ENCODE measurements at regions not wholly inside any gene's neighbourhood (a gene's known extent, or its start where the extent isn't known, plus 50 kb on each side); places are given as distances from the start of the nearest gene placed in this dataset.

GRCh38 chrX:129316461-129316860 lies 206.8 kb downstream of the SMARCA1 start:
- TF ChIP-seq EZH2 (IDR thresholded peaks at IDR 0.05) (no peak), POLR2AphosphoS5 (IDR thresholded peaks at IDR 0.05; ENCODE audit: borderline replicate concordance, low read depth, low read length) (no peak), FOXP2 (optimal IDR thresholded peaks at IDR 0.05; ENCODE audit: control extremely low read depth, extremely low read length, insufficient read depth) (no peak)

Data from SK-N-MC (cell line).